ENCODE measurements at regions not wholly inside any gene's neighbourhood (a gene's known extent, or its start where the extent isn't known, plus 50 kb on each side); places are given as distances from the start of the nearest gene placed in this dataset.

GRCh38 chr2:51976623-51977022 lies 944.7 kb upstream of the NRXN1 start:
- H3K27ac Mint-ChIP-seq (ENCODE audit: unreplicated experiment), result no peak overlapping the region
- no peak for DNase-seq (ENCODE audit: extremely low spot score, unreplicated experiment)
- no peaks in the 10 kb centered on the region for H3K4me1 Mint-ChIP-seq (ENCODE audit: unreplicated experiment)
- no peaks in the 10 kb centered on the region for H3K9me3 Mint-ChIP-seq (ENCODE audit: unreplicated experiment)
- TF ChIP-seq CTCF (IDR thresholded peaks at IDR 0.05), result no peak
- no peak overlapping the region for H3K4me3 Mint-ChIP-seq (ENCODE audit: unreplicated experiment)
- peaks cover 16% of the 10 kb centered on the region for H3K27me3 Mint-ChIP-seq (ENCODE audit: unreplicated experiment)
- no peaks in the 10 kb centered on the region for H3K36me3 Mint-ChIP-seq (ENCODE audit: unreplicated experiment)

GRCh38 chr2:51971136-51971535 lies 939.2 kb upstream of the NRXN1 start:
- no peak for DNase-seq (ENCODE audit: extremely low spot score, unreplicated experiment)
- Mint-ChIP-seq H3K9me3 (ENCODE audit: unreplicated experiment) (no peaks in the 10 kb centered on the region), H3K27ac (ENCODE audit: unreplicated experiment) (no peak overlapping the region), H3K27me3 (ENCODE audit: unreplicated experiment) (peaks cover 3% of the 10 kb centered on the region), H3K36me3 (ENCODE audit: unreplicated experiment) (no peaks in the 10 kb centered on the region), H3K4me3 (ENCODE audit: unreplicated experiment) (no peak overlapping the region), H3K4me1 (ENCODE audit: unreplicated experiment) (no peaks in the 10 kb centered on the region)
- no peak for TF ChIP-seq CTCF (IDR thresholded peaks at IDR 0.05)

GRCh38 chr2:51969347-51969746 lies 937.4 kb upstream of the NRXN1 start:
- TF ChIP-seq CTCF (IDR thresholded peaks at IDR 0.05), result no peak
- no peak for DNase-seq (ENCODE audit: extremely low spot score, unreplicated experiment)
- Mint-ChIP-seq H3K9me3 (ENCODE audit: unreplicated experiment) (no peaks in the 10 kb centered on the region), H3K36me3 (ENCODE audit: unreplicated experiment) (no peaks in the 10 kb centered on the region), H3K27ac (ENCODE audit: unreplicated experiment) (no peak overlapping the region), H3K4me1 (ENCODE audit: unreplicated experiment) (no peaks in the 10 kb centered on the region), H3K27me3 (ENCODE audit: unreplicated experiment) (no peaks in the 10 kb centered on the region), H3K4me3 (ENCODE audit: unreplicated experiment) (no peak overlapping the region)

- Mint-ChIP-seq H3K27me3 (ENCODE audit: unreplicated experiment) (no peaks in the 10 kb centered on the region), H3K9me3 (ENCODE audit: unreplicated experiment) (no peaks in the 10 kb centered on the region), H3K4me3 (ENCODE audit: unreplicated experiment) (no peak overlapping the region), H3K4me1 (ENCODE audit: unreplicated experiment) (peaks cover 5% of the 10 kb centered on the region), H3K36me3 (ENCODE audit: unreplicated experiment) (no peaks in the 10 kb centered on the region), H3K27ac (ENCODE audit: unreplicated experiment) (no peak overlapping the region)
- no peak for DNase-seq (ENCODE audit: extremely low spot score, unreplicated experiment)
- TF ChIP-seq CTCF (IDR thresholded peaks at IDR 0.05), result no peak
These were observed 929.0 kb upstream of the NRXN1 start for GRCh38 chr2:51960841-51961335.

GRCh38 chr2:51960281-51960680 lies 928.3 kb upstream of the NRXN1 start:
- DNase-seq (ENCODE audit: extremely low spot score, unreplicated experiment), result no peak
- Mint-ChIP-seq H3K36me3 (ENCODE audit: unreplicated experiment) (no peaks in the 10 kb centered on the region), H3K27ac (ENCODE audit: unreplicated experiment) (no peak overlapping the region), H3K9me3 (ENCODE audit: unreplicated experiment) (no peaks in the 10 kb centered on the region), H3K4me1 (ENCODE audit: unreplicated experiment) (peaks cover 5% of the 10 kb centered on the region), H3K4me3 (ENCODE audit: unreplicated experiment) (no peak overlapping the region), H3K27me3 (ENCODE audit: unreplicated experiment) (no peaks in the 10 kb centered on the region)
- TF ChIP-seq CTCF (IDR thresholded peaks at IDR 0.05), result no peak
